ENCODE measurements at regions not wholly inside any gene's neighbourhood (a gene's known extent, or its start where the extent isn't known, plus 50 kb on each side); places are given as distances from the start of the nearest gene placed in this dataset.

DNA sequence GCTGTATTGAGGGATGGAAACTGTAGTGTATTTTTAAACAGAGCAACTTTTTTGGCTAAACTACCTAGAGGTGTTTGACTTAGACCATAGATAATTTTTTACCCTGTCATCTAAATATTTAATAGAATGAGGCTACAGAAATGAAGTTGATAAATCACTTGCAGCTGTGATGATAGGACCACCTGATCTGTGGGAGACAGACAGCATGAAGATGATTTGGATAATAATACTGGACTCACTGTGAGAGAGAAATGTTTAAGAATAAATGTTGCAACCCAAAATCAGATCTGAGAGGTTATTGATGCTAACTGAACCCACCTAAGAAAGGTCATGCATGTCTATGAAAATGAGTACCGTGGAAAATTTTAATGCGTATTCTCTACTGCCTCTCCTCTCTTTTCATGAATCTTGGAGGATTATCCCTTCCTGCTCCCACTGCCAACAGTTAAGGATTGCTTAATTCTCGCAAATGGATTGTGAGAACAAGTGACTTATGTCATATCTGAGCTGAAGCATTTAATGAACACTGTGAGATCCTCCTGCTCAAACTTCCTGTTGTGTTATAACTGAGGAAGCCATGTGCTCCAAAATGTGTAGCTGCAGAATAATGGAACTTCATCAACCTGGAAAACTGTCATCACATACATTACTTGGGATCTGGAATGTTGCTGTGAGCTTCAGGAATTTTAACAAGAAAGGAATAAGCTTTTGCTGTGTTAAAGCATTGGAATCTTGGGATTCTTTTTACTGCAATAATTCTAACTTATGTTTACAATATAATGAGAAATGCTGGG lies 617.9 kb upstream of the CDH18 start:
- Histone ChIP-seq H3K27me3 (replicated peaks in 1 of 2; ENCODE audit: control insufficient read depth in 2 of 2, insufficient read depth in 2 of 2, low read length in 1 of 2) (no peaks in the 10 kb centered on the region; a peak in 1 of 4 replicates), H4K20me1 (ENCODE audit: control insufficient read depth, insufficient read depth) (no peaks in the 10 kb centered on the region), H3K4me2 (ENCODE audit: control insufficient read depth, insufficient read depth) (no peak overlapping the region), H3K4me3 (no peak overlapping the region), H3K36me3 (ENCODE audit: control insufficient read depth in 2 of 2, insufficient read depth in 2 of 2, low read length in 1 of 2) (no peaks in the 10 kb centered on the region), H3K27ac (ENCODE audit: control insufficient read depth, insufficient read depth) (no peak overlapping the region), H3K9ac (ENCODE audit: control insufficient read depth, insufficient read depth, low read length) (no peak overlapping the region), H3K9me3 (replicated peaks; ENCODE audit: control insufficient read depth, insufficient read depth, low read length) (no peaks in the 10 kb centered on the region), H2AFZ (ENCODE audit: control insufficient read depth, low read depth, low read length) (no peak overlapping the region), H3K4me1 (ENCODE audit: control insufficient read depth, insufficient read depth, low read length) (no peaks in the 10 kb centered on the region), H3K79me2 (ENCODE audit: control insufficient read depth, insufficient read depth, low read length) (no peaks in the 10 kb centered on the region)
- POLR2A ChIA-PET, result interaction anchor here (1.2 kb wide), 1 partner anchor 10 kb away, joined by 3 read pairs; no protein-coding TSS in a partner anchor
- RAD21 ChIA-PET (ENCODE audit: unreplicated experiment), result no interaction called here
- no peak for FAIRE-seq
- TF ChIP-seq MYC (IDR thresholded peaks at IDR 0.05; ENCODE audit: insufficient read depth, insufficient read length, insufficient replicate concordance, low read length, severe bottlenecking) (no peak), EGR1 (IDR thresholded peaks at IDR 0.05; ENCODE audit: borderline replicate concordance in 1 of 2, low read depth in 2 of 2, low read length in 2 of 2) (no peak), MEF2A (IDR thresholded peaks at IDR 0.05; ENCODE audit: insufficient read depth, low read depth, low read length) (no peak), KDM1A (IDR thresholded peaks at IDR 0.05; ENCODE audit: borderline replicate concordance) (no peak), RBBP5 (conservative IDR thresholded peaks at IDR 0.05) (no peak), SMC3 (IDR thresholded peaks at IDR 0.05; ENCODE audit: borderline replicate concordance, low read length) (no peak), TCF7 (IDR thresholded peaks at IDR 0.05; ENCODE audit: borderline replicate concordance) (no peak), GABPA (IDR thresholded peaks at IDR 0.05; ENCODE audit: low read depth) (no peak), GATAD2B (conservative IDR thresholded peaks at IDR 0.05; ENCODE audit: low read depth) (no peak), NFYB (IDR thresholded peaks at IDR 0.05; ENCODE audit: insufficient read depth, low read depth, low read length) (no peak)
- TF ChIP-seq, protein P1, sequence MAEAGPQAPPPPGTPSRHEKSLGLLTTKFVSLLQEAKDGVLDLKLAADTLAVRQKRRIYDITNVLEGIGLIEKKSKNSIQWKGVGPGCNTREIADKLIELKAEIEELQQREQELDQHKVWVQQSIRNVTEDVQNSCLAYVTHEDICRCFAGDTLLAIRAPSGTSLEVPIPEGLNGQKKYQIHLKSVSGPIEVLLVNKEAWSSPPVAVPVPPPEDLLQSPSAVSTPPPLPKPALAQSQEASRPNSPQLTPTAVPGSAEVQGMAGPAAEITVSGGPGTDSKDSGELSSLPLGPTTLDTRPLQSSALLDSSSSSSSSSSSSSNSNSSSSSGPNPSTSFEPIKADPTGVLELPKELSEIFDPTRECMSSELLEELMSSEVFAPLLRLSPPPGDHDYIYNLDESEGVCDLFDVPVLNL (IDR thresholded peaks at IDR 0.05; ENCODE audit: low read depth, low read length), result no peak
- no peak for ATAC-seq
- no peak for DNase-seq (ENCODE audit: low read depth, low spot score)
- CTCF ChIA-PET, result interaction anchor here (0.5 kb wide), 1 partner anchor 10 kb away, joined by 3 read pairs; no protein-coding TSS in a partner anchor
- WGBS (ENCODE audit: insufficient coverage, insufficient replicate concordance, low lambda C conversion rate, missing lambda C conversion rate), result 40% methylated on average over 3 of the region's 3 CpGs
- no TSS peak for BruUV-seq (replicated peaks)
- in situ Hi-C loops (cut with MboI) (no loop called here), intact Hi-C loops (cut with micrococcal nuclease; ENCODE audit: unreplicated experiment) (no loop called here)
- SMC1A ChIA-PET (ENCODE audit: uncharacterized antibody, unreplicated experiment), result no interaction called here

Data from GM12878 (cell line).